ENCODE measurements at regions not wholly inside any gene's neighbourhood (a gene's known extent, or its start where the extent isn't known, plus 50 kb on each side); places are given as distances from the start of the nearest gene placed in this dataset.
"Not testable (repeated sequence)": the region's sequence is repeated elsewhere in the genome, so short reads cannot be mapped to it uniquely, and the experiment has no call there.

- in situ Hi-C loops (cut with MboI; ENCODE audit: low sequenced_read_pairs), result no loop called here
Measured at GRCh38 chr5:87765009-87765408, 352.3 kb upstream of the CCNH start.

- in situ Hi-C loops (cut with MboI; ENCODE audit: low sequenced_read_pairs), result no loop called here
Measured at GRCh38 chr5:87762631-87763030, 349.9 kb upstream of the CCNH start.

- in situ Hi-C loops (cut with MboI; ENCODE audit: low sequenced_read_pairs), result no loop called here
Measured at GRCh38 chr5:87756951-87757350, 344.2 kb upstream of the CCNH start.

- in situ Hi-C loops (cut with MboI; ENCODE audit: low sequenced_read_pairs), result no loop called here
Measured at GRCh38 chr5:87755360-87755759, 342.6 kb upstream of the CCNH start.

GRCh38 chr5:87754009-87754757 is 341.5 kb upstream of the CCNH start:
- in situ Hi-C loops (cut with MboI; ENCODE audit: low sequenced_read_pairs), result no loop called here

- in situ Hi-C loops (cut with MboI; ENCODE audit: low sequenced_read_pairs), result no loop called here
Measured at GRCh38 chr5:87752362-87752761, 339.6 kb upstream of the CCNH start.

- in situ Hi-C loops (cut with MboI; ENCODE audit: low sequenced_read_pairs), result no loop called here
Measured at GRCh38 chr5:87751824-87752223, 339.1 kb upstream of the CCNH start.

DNA sequence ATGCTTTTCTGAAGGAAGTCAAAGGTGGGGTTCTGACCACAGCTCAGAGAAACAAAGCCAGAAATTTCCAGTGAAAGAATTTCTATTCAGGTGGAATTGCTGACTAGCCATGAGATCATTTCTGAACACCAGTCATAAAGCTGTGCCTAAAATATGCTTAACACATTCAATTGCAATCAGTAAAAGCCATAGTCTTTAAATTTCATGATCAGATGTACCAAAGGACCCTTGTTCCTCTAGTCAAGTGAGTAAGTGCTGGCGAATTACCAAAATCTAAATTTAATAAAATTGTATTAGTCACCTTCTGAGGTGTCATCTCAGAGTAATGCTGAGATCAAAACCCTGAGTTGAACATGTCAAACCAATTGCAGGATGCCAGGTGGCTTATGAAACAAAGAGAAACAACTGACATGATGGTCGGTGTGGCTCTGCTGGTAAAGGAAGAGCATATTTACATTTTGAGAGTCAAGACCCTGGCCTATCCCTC is 334.2 kb upstream of the CCNH start:
- in situ Hi-C loops (cut with MboI; ENCODE audit: low sequenced_read_pairs), result no loop called here

GRCh38 chr5:87746341-87746740 is 333.6 kb upstream of the CCNH start:
- in situ Hi-C loops (cut with MboI; ENCODE audit: low sequenced_read_pairs), result no loop called here

DNA sequence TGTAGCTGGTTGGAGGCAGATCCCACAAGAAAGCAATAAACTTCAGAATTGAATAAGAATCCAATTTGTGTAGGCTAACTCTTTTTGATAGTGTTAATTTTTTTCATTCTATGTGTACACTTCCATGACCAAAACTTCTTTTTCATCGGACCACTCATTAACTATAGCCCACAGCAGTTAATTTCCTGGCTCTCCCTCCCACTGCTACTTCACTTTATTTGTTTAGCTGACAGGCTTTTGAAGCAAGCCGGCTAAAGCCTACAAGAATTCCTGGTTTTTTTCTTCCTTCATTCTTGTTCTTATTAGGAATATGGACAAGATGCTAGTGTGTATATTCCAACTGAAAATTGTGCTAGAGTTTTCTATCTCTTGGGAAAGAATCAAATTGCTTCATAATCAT is 329.2 kb upstream of the CCNH start:
- in situ Hi-C loops (cut with MboI; ENCODE audit: low sequenced_read_pairs), result no loop called here

GRCh38 chr5:87735923-87736322 is 323.2 kb upstream of the CCNH start:
- in situ Hi-C loops (cut with MboI; ENCODE audit: low sequenced_read_pairs), result no loop called here

GRCh38 chr5:87733897-87734296 is 321.2 kb upstream of the CCNH start:
- in situ Hi-C loops (cut with MboI; ENCODE audit: low sequenced_read_pairs), result no loop called here

DNA sequence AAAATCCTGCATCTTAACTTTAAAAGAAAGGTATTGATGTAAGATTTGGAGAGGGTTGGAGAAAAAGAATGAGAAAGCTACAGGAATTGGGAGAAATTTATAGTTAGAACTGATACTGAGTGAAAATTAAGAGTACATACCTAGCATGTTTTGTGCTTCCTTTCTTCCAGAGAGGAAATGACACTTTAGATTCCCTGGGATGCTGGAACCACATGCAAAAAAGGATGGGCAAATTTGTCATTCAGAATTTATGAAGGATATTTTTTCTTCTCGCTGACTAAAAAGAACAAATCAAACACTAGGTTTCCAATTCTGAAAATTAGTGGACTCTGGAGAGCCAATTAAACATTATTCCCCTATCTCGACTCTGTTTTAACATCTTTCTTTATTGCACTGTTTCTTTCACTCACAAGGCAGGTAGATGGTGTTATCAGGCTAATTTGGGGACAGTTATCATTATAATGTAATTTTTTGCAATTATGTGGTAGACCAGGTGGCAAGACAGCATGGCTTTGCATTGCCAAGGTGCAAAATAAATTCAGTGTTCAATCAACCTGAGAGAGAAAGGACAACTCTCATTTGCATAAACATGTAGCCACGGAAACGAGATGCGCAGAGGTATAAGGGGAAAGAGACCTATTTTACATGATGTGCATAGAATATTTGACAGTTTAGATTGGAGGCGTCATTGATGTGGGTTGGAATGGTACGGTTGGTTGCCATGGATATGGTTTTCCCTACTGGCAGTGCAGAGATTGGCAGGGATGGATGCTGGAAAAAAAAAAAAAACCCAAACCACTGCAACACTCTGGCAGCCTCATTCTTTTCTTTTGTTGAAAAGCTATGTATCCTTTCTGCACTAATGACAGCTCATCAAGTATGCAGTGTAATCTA is 320.4 kb upstream of the CCNH start:
- in situ Hi-C loops (cut with MboI; ENCODE audit: low sequenced_read_pairs), result no loop called here

- in situ Hi-C loops (cut with MboI; ENCODE audit: low sequenced_read_pairs), result no loop called here
Measured at GRCh38 chr5:87729781-87730180, 317.1 kb upstream of the CCNH start.

DNA sequence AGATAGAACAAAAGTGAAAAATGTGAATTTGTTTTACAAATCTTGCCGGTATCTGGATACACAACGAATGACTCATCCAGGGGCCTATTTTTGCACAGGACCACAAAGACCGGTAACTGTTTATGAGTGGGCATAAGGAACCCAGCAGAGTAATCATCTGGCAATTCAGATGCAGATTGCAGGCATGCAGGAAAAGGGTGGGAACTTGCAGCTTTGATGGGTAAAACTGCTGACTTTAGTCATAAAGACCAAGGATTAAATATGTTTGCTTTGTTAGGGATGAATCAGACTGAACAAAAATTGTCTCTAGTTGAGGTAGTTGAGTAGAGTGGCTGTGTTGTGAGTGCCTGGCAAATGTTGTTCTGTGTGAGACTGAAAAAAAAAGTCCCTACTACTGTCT is 309.6 kb upstream of the CCNH start:
- in situ Hi-C loops (cut with MboI; ENCODE audit: low sequenced_read_pairs), result no loop called here

DNA sequence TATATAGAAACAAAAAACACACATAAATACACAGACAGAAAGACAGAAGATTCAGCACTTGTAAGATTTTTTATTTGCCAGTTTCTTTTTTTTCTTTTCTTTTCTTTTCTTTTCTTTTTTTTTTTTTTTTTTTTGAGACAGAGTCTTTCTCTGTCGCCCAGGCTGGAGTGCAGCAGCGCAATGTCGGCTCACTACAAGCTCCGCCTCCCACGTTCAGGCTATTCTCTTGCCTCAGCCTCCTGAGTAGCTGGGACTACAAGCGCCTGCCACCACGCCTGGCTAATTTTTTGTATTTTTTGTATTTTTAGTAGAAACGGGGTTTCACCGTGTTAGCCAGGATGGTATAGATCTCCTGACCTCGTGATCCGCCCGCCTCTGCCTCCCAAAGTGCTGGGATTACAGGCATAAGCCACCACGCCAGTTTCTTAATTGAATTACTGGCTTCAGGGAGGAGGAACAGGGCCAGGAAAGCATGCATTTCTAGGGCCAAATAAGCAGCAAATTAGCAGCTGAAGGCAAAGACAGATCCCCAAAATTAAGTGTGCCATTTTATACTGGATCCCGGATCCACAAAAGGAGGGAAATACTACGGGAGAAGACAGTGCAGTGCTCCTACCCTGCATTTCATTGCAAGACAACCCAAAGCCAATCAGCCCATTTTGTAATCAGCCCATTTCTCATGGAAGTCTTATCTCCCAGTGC is 305.6 kb upstream of the CCNH start:
- in situ Hi-C loops (cut with MboI; ENCODE audit: low sequenced_read_pairs), result not testable (repeated sequence)

DNA sequence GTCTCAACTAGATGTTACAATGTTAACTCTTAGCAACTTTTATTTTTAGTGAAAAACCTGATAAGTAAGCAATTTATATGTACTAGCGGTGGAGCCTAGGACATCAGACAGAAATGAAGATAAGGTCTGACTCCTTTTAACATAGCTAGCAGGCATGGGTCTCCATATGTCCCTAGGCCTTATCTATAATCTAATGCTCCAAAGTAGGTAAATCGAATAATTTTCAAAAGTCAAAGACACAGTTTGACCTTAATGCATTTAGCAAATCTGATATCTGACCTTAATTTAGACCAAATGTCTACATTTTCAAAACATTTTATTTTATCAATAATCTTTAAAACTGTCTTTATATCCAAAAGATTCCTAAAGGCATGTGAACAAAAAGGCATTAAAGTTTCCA is 305.0 kb upstream of the CCNH start:
- in situ Hi-C loops (cut with MboI; ENCODE audit: low sequenced_read_pairs), result no loop called here

- in situ Hi-C loops (cut with MboI; ENCODE audit: low sequenced_read_pairs), result no loop called here
Measured at GRCh38 chr5:87705876-87706275, 293.1 kb upstream of the CCNH start.

GRCh38 chr5:87686975-87687374 is 274.2 kb upstream of the CCNH start:
- in situ Hi-C loops (cut with MboI; ENCODE audit: low sequenced_read_pairs), result no loop called here

GRCh38 chr5:87686018-87686417 is 273.3 kb upstream of the CCNH start:
- in situ Hi-C loops (cut with MboI; ENCODE audit: low sequenced_read_pairs), result no loop called here

- in situ Hi-C loops (cut with MboI; ENCODE audit: low sequenced_read_pairs), result no loop called here
Measured at GRCh38 chr5:87674235-87674634, 261.5 kb upstream of the CCNH start.
